A549 (cell line): ENCODE measurements at regions not wholly inside any gene's neighbourhood (a gene's known extent, or its start where the extent isn't known, plus 50 kb on each side); places are given as distances from the start of the nearest gene placed in this dataset.

Experiments used
- BHLHE40 ChIP-seq: IDR thresholded peaks from 2 replicates; pipeline ENCODE4 v1.6.1; 2012; ENCODE audit warnings: low read depth, low read length, inconsistent platforms
- CBX8 ChIP-seq: fragments of 200-600 bp; sonication (generic); IDR thresholded peaks from 2 replicates; pipeline ENCODE4 v1.6.1; 2016
- CTCF ChIP-seq: fragments of >200 bp; sonication (Bioruptor Twin); formaldehyde crosslinking; IDR thresholded peaks from 3 replicates; pipeline ENCODE4 v1.5.1; 2016
- HES2 ChIP-seq: fragments of >200 bp; sonication (Bioruptor Twin); formaldehyde crosslinking; IDR thresholded peaks from 2 replicates; pipeline ENCODE4 v1.6.1; 2016
- KDM1A ChIP-seq: fragments of 200-600 bp; sonication (generic); IDR thresholded peaks from 2 replicates; pipeline ENCODE4 v1.6.1; 2016; ENCODE audit warnings: low read depth, mild to moderate bottlenecking
- NFE2L2 ChIP-seq: fragments of 150-350 bp; conservative IDR thresholded peaks from 2 replicates; pipeline ENCODE4 v1.6.1; 2014; ENCODE audit warnings: low read length
- POLR2A ChIP-seq: IDR thresholded peaks from 2 replicates; pipeline ENCODE4 v1.6.1; 2012; ENCODE audit warnings: mild to moderate bottlenecking, low read length
- ZFP36 ChIP-seq: fragments of 450-650 bp; IDR thresholded peaks from 2 replicates; pipeline ENCODE4 v1.6.1; 2014; ENCODE audit warnings: borderline replicate concordance; ENCODE audit not compliant: partially characterized antibody

- no peak for TF ChIP-seq CTCF
- TF ChIP-seq POLR2A, result no peak
- TF ChIP-seq ZFP36, result no peak
- no peak for TF ChIP-seq CBX8
- TF ChIP-seq NFE2L2, result no peak
- TF ChIP-seq HES2, result no peak
- TF ChIP-seq KDM1A, result no peak
- TF ChIP-seq BHLHE40, result no peak
Observed at GRCh38 chr12:93170928-93171327, 206.8 kb upstream of the NUDT4 start.
